B cell (primary cell): ENCODE measurements at regions not wholly inside any gene's neighbourhood (a gene's known extent, or its start where the extent isn't known, plus 50 kb on each side); places are given as distances from the start of the nearest gene placed in this dataset.

Experiments used
- EZH2 ChIP-seq: IDR thresholded peaks from 2 replicates; pipeline ENCODE4 v1.6.1; 2012; ENCODE audit warnings: borderline replicate concordance, low read depth, mild to moderate bottlenecking, moderate library complexity, low read length; ENCODE audit not compliant: insufficient read depth, poor library complexity, severe bottlenecking
- TF ChIP-seq, protein P1 (sequence below): fragments of 200-600 bp; IDR thresholded peaks from one replicate; pipeline ENCODE4 v1.8.0; 2022; ENCODE audit warnings: antibody characterized with exemption, mild to moderate bottlenecking

- no peak for TF ChIP-seq EZH2
- TF ChIP-seq, protein P1, sequence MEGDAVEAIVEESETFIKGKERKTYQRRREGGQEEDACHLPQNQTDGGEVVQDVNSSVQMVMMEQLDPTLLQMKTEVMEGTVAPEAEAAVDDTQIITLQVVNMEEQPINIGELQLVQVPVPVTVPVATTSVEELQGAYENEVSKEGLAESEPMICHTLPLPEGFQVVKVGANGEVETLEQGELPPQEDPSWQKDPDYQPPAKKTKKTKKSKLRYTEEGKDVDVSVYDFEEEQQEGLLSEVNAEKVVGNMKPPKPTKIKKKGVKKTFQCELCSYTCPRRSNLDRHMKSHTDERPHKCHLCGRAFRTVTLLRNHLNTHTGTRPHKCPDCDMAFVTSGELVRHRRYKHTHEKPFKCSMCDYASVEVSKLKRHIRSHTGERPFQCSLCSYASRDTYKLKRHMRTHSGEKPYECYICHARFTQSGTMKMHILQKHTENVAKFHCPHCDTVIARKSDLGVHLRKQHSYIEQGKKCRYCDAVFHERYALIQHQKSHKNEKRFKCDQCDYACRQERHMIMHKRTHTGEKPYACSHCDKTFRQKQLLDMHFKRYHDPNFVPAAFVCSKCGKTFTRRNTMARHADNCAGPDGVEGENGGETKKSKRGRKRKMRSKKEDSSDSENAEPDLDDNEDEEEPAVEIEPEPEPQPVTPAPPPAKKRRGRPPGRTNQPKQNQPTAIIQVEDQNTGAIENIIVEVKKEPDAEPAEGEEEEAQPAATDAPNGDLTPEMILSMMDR: no peak
These were observed 66.1 kb upstream of the RGPD5 start for GRCh38 chr2:109727929-109728447.
